ENCODE measurements at regions not wholly inside any gene's neighbourhood (a gene's known extent, or its start where the extent isn't known, plus 50 kb on each side); places are given as distances from the start of the nearest gene placed in this dataset.
"Not testable (repeated sequence)": the region's sequence is repeated elsewhere in the genome, so short reads cannot be mapped to it uniquely, and the experiment has no call there.

DNA sequence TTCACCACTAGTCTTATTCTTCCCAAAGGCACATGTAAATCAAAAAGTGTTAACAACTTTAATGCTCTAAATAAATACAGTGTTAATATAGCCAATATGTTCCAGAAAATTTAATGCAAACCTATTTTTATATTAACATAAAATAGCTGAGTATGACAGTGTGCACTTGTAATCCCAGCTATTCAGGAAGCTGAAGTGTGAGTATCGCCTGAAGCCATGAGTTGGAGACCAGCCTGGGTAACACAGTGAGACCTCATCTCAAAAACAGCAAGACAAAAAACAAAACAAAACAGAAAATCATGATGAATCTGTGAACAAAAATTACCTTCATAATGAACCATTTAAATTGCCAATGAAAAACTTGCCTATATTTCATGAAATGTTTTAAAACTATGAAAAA lies 798.9 kb downstream of the SLC6A15 start:
- no peak for DNase-seq (ENCODE audit: low read depth, low spot score)
- in situ Hi-C loops (cut with HindIII; ENCODE audit: low pct_unique_long_range_greater_than_20kb, low sequenced_read_pairs), result no loop called here

DNA sequence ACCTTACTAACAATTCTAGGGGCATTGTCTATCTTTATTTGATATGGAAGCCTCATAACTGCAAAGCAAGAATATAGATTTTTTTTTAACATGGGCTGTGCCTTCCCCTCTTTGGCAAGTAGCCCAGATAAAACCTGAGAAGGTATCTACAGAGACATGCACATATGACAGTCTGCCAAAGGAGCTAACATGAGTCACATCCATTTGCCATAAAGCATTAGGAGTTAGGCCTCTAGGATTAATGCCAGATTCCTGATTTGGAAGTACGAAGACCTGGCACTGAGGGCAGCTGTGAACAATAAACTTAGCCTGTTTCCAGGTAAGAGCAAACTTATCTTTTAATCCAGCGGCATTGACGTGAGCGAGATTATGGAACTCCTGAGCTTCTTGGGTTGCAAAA lies 808.7 kb downstream of the SLC6A15 start:
- DNase-seq (ENCODE audit: low read depth, low spot score); in situ Hi-C loops (cut with HindIII; ENCODE audit: low pct_unique_long_range_greater_than_20kb, low sequenced_read_pairs): not testable (repeated sequence)

DNA sequence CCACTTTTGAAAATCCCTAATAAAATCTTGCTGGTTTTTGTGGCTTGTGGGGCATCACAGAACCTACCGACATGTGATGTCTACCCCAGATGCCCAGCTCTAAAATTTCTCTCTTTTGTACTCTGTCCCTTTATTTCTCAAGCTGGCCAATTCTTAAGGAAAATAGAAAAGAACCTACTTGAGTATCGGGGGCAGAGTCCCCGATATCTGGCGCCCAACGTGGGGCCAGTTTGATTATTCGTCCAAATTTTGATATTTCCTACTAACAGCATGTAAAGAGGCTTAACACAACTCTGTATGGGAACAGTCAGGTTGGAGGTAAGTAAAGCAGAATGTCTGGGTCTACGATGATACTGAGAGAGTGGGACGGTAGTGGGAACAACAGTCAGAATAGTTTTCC lies 810.6 kb downstream of the SLC6A15 start:
- in situ Hi-C loops (cut with HindIII; ENCODE audit: low pct_unique_long_range_greater_than_20kb, low sequenced_read_pairs), result not testable (repeated sequence)

DNA sequence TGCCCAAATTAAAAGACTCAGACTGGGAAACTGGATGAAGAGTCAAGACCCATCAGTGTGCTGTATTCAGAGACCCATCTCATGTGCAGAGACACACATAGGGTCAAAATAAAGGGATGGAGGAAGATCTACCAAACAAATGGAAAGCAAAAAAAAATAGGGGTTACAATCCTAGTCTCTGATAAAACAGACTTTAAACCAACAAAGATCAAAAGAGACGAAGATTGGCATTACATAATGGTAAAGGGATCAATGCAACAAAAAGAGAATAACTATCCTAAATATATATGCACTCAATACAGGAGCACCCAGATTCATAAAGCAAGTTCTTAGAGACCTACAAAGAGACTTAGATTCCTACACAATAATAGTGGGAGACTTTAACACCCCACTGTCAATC lies 813.0 kb downstream of the SLC6A15 start:
- in situ Hi-C loops (cut with HindIII; ENCODE audit: low pct_unique_long_range_greater_than_20kb, low sequenced_read_pairs), result not testable (repeated sequence)
- peak; percentile 51 for DNase-seq (ENCODE audit: low read depth, low spot score)

More for the DNA sequence above, 810.6 kb downstream of the SLC6A15 start:
- not testable (repeated sequence) for DNase-seq (ENCODE audit: low read depth, low spot score)

DNA sequence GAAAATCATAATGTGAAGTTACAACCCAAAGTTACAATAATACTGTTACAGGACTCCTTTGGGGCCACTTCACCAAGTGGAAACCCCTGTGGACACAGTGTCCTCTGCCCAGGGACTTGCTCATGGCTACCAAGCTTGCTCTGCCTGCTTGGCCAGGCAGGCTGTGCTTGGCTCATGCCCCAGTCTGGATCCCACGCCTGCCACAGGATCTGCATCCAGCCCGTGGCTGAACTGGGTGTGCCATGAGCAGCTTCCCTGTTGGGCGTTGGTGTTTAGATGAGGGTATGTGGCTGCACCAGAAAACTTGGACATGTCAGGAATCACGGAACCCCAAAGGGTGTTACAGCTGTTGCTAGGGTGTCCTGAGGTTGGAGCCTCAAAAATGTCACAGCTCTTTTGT lies 820.9 kb downstream of the SLC6A15 start:
- DNase-seq (ENCODE audit: low read depth, low spot score), result no peak
- in situ Hi-C loops (cut with HindIII; ENCODE audit: low pct_unique_long_range_greater_than_20kb, low sequenced_read_pairs), result no loop called here

DNA sequence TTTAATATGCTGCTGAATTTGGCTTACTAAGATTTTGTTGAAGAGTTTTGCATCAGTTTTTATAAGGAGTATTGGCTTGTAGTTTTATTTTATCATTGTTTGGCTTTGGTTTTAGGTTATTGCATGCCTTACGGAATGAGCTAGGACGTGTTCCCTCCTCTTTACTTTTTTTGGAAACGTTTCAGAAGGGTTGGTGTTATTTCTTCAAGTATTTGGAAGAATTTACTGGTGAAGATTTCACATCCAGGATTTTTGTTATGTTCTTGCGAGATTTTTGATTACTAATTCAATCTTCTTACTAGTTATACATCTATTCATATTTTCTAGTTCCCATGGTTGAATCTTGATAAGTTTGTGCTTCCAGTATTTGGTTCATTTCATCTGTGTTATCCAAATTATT lies 823.2 kb downstream of the SLC6A15 start:
- no peak for DNase-seq (ENCODE audit: low read depth, low spot score)
- in situ Hi-C loops (cut with HindIII; ENCODE audit: low pct_unique_long_range_greater_than_20kb, low sequenced_read_pairs), result no loop called here

DNA sequence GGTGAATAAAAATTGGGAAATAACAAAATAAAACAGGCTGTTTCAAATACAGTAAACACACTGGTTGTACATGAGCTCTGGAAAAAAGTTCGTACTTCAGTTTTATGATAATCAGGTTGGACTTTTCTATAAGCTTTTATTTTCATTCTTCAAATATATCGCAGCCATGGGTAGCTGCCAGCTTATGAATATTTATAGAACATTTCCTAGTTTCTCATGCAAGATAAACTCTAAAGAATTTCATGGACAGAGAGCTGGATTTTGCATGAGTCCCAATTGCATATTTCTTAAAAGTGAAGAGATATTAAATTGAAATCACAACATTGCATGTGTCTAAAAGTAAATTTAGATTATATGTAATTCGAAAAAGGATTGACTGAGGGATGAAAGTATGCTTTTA lies 827.6 kb downstream of the SLC6A15 start:
- in situ Hi-C loops (cut with HindIII; ENCODE audit: low pct_unique_long_range_greater_than_20kb, low sequenced_read_pairs), result no loop called here
- no peak for DNase-seq (ENCODE audit: low read depth, low spot score)

DNA sequence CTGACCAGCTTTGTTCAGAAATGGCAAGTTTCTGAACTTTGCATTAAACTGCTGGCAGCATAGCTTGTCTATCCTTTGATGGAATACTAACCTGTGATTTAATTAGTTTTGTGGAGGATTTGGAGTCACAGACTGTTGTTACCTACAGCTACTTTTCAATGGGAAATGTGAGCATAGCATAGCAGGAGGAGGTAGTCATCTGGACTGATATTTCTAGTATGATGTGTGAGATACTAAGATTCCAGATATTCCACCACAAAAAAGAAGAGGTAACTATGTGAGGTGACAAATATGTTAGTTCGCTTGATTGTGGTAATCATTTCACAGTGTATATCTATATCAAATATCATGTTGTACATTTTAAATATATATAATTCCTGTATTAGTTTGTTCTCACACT lies 833.0 kb downstream of the SLC6A15 start:
- in situ Hi-C loops (cut with HindIII; ENCODE audit: low pct_unique_long_range_greater_than_20kb, low sequenced_read_pairs), result no loop called here
- DNase-seq (ENCODE audit: low read depth, low spot score), result no peak

DNA sequence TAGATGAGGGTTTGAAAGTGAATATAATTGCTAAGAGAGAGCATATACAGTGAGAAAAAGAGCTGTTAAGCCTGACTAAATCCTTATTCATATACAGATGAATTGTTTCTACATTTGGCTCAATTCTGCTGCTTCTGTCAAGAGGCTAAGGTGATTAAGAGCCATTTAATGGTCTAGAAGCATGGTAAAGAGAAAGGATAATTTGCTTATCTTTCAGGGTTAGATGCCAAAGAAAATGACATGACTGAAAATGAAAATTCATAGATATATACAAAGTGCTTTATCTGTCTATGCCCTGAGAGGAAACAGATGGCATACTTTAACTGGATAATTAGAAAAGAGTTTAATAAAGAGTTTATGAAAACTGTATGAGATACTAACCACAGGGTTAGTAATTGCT lies 834.9 kb downstream of the SLC6A15 start:
- no peak for DNase-seq (ENCODE audit: low read depth, low spot score)
- in situ Hi-C loops (cut with HindIII; ENCODE audit: low pct_unique_long_range_greater_than_20kb, low sequenced_read_pairs), result no loop called here

DNA sequence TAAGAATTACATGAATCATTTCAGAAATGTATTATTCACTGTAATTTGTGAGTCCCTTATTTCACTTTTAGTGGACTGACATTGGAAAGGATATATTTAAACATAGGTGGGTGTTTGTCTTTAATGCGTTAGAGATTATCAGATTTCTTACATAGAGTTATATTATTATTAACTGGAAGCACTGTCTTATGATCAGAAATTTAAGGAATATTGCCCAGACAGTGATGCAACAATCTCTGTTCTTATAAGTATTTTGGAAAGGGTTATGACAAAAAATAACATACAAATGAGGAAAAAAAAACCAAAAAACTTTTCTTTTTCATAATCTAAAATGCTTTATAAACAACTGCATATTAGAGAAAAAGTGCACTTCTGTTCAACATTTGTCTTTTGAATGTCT lies 836.6 kb downstream of the SLC6A15 start:
- in situ Hi-C loops (cut with HindIII; ENCODE audit: low pct_unique_long_range_greater_than_20kb, low sequenced_read_pairs), result no loop called here
- DNase-seq (ENCODE audit: low read depth, low spot score), result no peak

DNA sequence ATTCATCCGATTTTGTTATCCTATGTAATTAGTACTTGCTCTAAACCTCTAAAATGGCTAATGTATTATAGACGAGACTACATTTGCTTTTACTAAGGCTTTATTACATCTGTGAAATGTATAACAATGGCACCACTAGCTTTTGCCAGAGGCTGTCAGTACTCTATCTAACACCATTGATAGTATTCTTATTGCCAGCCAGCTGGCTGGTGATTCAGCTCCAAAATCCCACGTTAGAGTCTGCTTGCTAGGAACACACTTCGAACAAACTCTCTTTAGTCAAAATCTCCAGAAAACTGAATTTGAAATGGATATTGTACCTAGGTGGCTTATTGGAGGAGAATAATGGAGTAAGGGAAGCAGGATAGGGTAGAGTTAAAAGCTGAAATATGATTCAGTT lies 839.2 kb downstream of the SLC6A15 start:
- in situ Hi-C loops (cut with HindIII; ENCODE audit: low pct_unique_long_range_greater_than_20kb, low sequenced_read_pairs), result no loop called here
- no peak for DNase-seq (ENCODE audit: low read depth, low spot score)

DNA sequence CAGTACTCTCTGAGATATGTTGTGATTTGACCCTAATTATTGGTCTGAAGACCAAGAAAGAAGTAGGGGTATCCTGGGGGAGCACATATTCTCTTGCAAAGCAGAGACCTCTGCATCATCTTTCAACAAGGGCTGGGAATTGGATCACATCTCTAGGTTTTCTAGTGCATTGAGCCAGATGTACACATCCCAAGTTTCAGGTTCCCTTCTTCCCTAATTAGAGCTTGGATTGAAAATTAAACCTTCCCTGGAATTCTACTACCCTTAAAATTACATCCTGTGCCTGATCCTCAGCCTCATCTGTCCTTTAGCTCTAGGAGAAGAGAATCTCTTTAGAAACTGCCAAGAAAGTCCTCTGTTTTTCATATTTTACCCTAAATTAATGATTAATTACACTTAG lies 839.6 kb downstream of the SLC6A15 start:
- in situ Hi-C loops (cut with HindIII; ENCODE audit: low pct_unique_long_range_greater_than_20kb, low sequenced_read_pairs), result no loop called here

DNA sequence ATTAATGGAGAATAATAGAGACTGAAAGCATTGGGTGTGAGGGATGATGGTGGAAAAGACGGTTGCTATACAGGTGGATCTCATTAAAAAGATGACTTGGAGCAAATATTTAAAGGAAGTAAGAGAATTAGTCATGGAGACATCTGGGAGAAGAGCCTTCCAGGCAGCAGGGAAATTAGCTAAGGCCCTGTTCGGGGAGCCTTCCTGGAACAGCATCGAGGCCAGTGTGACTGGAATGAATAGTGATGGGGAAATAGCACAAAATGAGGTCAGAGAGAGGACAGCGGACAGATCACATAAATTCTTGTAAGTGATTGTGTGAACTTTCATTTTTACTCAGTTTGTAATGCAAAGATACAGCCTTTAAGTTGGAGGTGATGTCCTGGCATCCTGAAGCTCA lies 842.3 kb downstream of the SLC6A15 start:
- in situ Hi-C loops (cut with HindIII; ENCODE audit: low pct_unique_long_range_greater_than_20kb, low sequenced_read_pairs), result no loop called here
- DNase-seq (ENCODE audit: low read depth, low spot score), result no peak

More for the DNA sequence above, 839.6 kb downstream of the SLC6A15 start:
- DNase-seq (ENCODE audit: low read depth, low spot score), result no peak

DNA sequence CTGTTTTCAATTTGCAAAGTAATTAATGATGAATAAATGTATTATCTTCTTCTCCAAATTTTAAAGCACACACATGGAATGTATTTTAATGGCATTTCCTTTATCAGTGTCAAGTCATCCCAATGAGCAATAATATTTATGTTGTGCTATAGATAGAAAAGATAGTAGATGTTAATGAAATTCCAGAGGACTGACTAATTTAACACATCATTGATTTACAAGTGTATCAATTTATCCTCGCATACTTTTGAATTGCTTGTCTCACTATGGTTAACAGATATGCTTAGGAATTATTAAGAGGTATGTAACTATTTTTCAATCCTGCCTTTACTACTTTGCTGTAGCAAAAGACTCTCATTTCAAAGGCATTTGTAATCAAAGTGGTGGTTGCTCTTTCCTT lies 842.9 kb downstream of the SLC6A15 start:
- DNase-seq (ENCODE audit: low read depth, low spot score), result no peak

DNA sequence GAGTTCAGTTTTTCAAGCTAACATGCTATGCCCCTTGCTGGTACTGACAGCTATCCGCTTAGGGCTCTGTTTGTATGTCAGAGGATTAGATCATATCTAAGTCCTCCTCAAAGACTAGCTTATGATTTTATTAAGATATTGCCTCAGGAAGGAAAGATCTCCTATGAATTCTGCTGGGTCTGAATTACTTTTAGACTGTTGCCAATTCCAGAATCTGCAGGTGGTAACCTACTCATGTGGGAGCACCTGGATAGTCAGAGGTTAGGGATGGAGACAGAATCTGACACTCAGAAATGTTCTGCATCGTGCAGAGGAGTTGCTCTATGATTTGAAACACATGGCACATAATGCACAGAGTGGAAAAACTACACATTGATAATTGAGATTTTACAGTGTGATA lies 843.4 kb downstream of the SLC6A15 start:
- DNase-seq (ENCODE audit: low read depth, low spot score), result no peak
- in situ Hi-C loops (cut with HindIII; ENCODE audit: low pct_unique_long_range_greater_than_20kb, low sequenced_read_pairs), result no loop called here

More for the DNA sequence above, 842.9 kb downstream of the SLC6A15 start:
- in situ Hi-C loops (cut with HindIII; ENCODE audit: low pct_unique_long_range_greater_than_20kb, low sequenced_read_pairs), result no loop called here

DNA sequence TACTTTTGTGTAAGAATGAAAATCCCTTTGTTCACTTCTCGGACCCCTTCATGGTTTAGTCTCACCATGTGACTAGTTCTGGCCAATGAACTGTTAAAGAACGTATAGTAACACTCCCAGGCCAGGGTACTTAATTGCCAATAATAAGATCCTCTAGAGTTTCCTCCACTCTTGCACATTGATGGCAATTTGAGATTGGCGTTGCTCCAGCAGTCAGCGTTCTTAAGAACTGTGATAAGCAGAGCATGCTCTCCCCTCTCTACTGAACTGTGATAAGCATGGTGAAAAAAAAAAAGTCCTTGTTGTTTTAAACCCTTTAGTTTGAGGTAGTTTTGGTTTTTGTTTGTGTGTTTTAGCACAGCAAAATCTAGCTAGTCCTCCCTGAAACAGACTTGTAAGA lies 854.5 kb downstream of the SLC6A15 start:
- in situ Hi-C loops (cut with HindIII; ENCODE audit: low pct_unique_long_range_greater_than_20kb, low sequenced_read_pairs), result no loop called here
- DNase-seq (ENCODE audit: low read depth, low spot score), result no peak

DNA sequence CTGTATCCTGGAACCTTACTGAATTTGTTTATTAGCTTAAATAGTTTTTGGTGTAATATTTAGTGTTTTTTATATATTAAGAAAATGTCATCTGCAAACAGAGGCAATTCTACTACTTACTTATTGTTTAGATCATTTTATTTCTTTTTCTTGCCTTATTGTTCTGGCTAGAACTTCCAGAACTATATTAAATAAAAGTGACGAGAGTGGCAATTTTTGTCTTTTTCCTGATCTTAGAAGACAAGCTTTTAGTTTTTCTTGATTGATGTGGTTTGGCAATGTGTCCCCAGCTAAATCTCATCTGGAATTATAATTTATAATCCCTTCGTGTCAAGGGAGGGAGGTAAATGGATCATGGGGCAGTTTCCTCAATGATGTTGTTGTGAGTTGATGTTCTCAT lies 857.8 kb downstream of the SLC6A15 start:
- in situ Hi-C loops (cut with HindIII; ENCODE audit: low pct_unique_long_range_greater_than_20kb, low sequenced_read_pairs), result no loop called here
- no peak for DNase-seq (ENCODE audit: low read depth, low spot score)

DNA sequence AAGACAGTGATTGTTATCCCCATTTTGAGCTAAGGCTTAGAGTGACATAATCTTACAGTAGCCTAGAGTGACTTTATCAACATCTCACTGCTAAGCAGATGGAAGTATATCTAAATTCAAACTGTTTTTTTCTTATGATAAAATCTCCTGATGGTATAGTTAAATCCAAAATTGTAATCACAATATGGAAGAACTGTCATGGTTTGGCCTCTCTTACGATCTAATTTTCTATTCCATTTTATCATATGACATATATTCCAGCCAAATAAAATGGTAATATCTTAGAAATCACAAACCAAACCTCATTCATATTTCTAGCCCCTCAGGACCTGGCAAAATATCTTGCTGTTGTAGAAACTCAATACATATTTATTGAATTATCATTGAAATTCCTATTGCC lies 864.7 kb downstream of the SLC6A15 start:
- no peak for DNase-seq (ENCODE audit: low read depth, low spot score)
- in situ Hi-C loops (cut with HindIII; ENCODE audit: low pct_unique_long_range_greater_than_20kb, low sequenced_read_pairs), result no loop called here

DNA sequence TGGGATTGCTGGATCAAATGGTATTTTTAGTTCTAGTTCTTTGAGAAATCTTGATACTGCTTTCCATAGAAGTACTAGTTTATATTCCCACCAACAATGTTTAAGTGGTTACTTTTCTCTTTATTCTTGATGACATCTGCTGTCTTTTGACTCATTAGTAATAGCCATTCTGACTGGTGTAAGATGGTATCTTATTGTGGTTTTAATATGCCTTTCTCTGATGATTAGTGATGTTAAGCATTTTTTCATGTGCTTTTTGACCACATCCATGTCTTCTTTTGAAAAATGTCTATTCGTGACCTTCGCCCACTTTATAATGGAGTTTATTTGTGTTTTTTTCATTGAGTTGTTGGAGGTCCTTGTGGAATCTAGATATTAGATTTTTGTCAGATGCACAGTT lies 865.7 kb downstream of the SLC6A15 start:
- in situ Hi-C loops (cut with HindIII; ENCODE audit: low pct_unique_long_range_greater_than_20kb, low sequenced_read_pairs), result no loop called here
- DNase-seq (ENCODE audit: low read depth, low spot score), result no peak

DNA sequence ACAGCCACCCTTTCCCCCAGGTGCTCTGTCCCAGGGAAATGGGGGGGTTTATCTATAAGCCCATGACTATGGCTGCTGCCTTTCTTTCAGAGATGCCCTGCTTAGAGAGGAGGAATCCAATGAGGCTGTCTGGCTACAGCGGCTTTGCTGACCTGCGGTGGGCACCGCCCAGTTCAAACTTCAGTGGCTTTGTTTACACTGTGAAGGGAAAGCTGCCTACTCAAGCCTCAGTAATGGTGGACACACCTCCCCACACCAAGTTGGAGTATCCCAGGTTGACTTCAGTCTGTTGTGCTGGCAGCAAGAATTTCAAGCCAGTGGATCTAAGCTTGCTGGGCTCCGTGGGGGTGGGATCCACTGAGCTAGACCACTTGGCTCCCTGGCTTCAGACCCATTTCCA lies 869.2 kb downstream of the SLC6A15 start:
- in situ Hi-C loops (cut with HindIII; ENCODE audit: low pct_unique_long_range_greater_than_20kb, low sequenced_read_pairs), result no loop called here
- no peak for DNase-seq (ENCODE audit: low read depth, low spot score)

All from SK-MEL-5 (cell line).